Brain microvascular endothelial cell (primary cell): ENCODE measurements at regions not wholly inside any gene's neighbourhood (a gene's known extent, or its start where the extent isn't known, plus 50 kb on each side); places are given as distances from the start of the nearest gene placed in this dataset.

Experiments
- DNase-seq: peaks from one replicate; pipeline ENCODE4 v3.0.0-alpha.2; 2020
- H3K27ac ChIP-seq: fragments of 250-450 bp; sonication (Bioruptor Pico); 2 replicates; pipeline ENCODE4 v1.5.1; 2020; ENCODE audit warnings: mild to moderate bottlenecking, moderate library complexity
- H3K27me3 ChIP-seq: fragments of 250-450 bp; sonication (Bioruptor Pico); replicated peaks from 2 replicates; pipeline ENCODE4 v1.5.1; 2020; ENCODE audit warnings: mild to moderate bottlenecking
- H3K36me3 ChIP-seq: fragments of 250-450 bp; sonication (Bioruptor Pico); replicated peaks from 2 replicates; pipeline ENCODE4 v1.5.1; 2020; ENCODE audit warnings: mild to moderate bottlenecking
- H3K4me3 ChIP-seq: 2 replicates; pipeline ENCODE4 v1.5.1; 2011; ENCODE audit warnings: low read depth, mild to moderate bottlenecking, control low read depth, low read length, moderate library complexity
- in situ Hi-C: cut with HindIII; loops from 2 replicates; pipeline ENCODE4 v1.10.0; 2017; ENCODE audit warnings: low sequenced_read_pairs, low pct_ligation_motif_present
- TF ChIP-seq, protein P1 (sequence below): IDR thresholded peaks from 2 replicates; pipeline ENCODE4 v1.5.1; 2011; ENCODE audit warnings: low read depth, mild to moderate bottlenecking, moderate library complexity, low read length, control low read depth, inconsistent platforms; ENCODE audit errors: missing control alignments

- peak; percentile 12 for DNase-seq
- in situ Hi-C loops: no loop called here
- no peaks in the 10 kb centered on the region for H3K36me3 ChIP-seq
Measured at GRCh38 chr20:51884561-51884960, 82.2 kb upstream of the SALL4 start.

GRCh38 chr20:51880188-51880587 lies 77.9 kb upstream of the SALL4 start:
- Histone ChIP-seq H3K27me3 (no peaks in the 10 kb centered on the region), H3K27ac (no peak overlapping the region), H3K36me3 (no peaks in the 10 kb centered on the region), H3K4me3 (no peak overlapping the region)
- TF ChIP-seq, protein P1, sequence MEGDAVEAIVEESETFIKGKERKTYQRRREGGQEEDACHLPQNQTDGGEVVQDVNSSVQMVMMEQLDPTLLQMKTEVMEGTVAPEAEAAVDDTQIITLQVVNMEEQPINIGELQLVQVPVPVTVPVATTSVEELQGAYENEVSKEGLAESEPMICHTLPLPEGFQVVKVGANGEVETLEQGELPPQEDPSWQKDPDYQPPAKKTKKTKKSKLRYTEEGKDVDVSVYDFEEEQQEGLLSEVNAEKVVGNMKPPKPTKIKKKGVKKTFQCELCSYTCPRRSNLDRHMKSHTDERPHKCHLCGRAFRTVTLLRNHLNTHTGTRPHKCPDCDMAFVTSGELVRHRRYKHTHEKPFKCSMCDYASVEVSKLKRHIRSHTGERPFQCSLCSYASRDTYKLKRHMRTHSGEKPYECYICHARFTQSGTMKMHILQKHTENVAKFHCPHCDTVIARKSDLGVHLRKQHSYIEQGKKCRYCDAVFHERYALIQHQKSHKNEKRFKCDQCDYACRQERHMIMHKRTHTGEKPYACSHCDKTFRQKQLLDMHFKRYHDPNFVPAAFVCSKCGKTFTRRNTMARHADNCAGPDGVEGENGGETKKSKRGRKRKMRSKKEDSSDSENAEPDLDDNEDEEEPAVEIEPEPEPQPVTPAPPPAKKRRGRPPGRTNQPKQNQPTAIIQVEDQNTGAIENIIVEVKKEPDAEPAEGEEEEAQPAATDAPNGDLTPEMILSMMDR: no peak
- DNase-seq: no peak
- in situ Hi-C loops: no loop called here

More at GRCh38 chr20:51884561-51884960, 82.2 kb upstream of the SALL4 start:
- no peak overlapping the region for H3K27ac ChIP-seq
- TF ChIP-seq, protein P1: no peak
- no peak overlapping the region for H3K4me3 ChIP-seq
- no peaks in the 10 kb centered on the region for H3K27me3 ChIP-seq

GRCh38 chr20:51876313-51876940 lies 74.1 kb upstream of the SALL4 start:
- DNase-seq: no peak
- H3K4me3 ChIP-seq: no peak overlapping the region
- TF ChIP-seq, protein P1: no peak
- H3K36me3 ChIP-seq: no peaks in the 10 kb centered on the region
- in situ Hi-C loops: no loop called here
- H3K27me3 ChIP-seq: no peaks in the 10 kb centered on the region
- no peak overlapping the region for H3K27ac ChIP-seq

DNA sequence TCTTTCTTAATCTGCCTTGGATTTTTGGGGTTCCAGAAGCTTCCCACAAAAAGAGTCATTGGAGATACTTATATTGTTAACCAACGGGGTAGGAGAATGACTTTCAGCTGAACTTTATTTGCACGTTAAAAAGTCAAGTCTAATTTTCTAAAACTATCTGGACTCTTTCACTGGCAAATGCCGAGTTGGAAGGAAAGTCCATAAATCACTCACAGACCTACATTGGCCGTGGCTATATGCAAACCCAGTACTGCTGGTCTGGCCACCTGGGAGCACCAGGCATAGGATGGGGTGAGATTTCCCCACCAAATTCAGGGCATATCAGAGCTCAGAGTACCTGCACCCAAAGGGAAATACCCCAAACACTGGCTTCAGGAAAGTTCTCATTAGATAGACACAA lies 71.3 kb upstream of the SALL4 start:
- Histone ChIP-seq H3K27me3 (no peaks in the 10 kb centered on the region), H3K36me3 (no peaks in the 10 kb centered on the region), H3K27ac (no peak overlapping the region), H3K4me3 (no peak overlapping the region)
- TF ChIP-seq, protein P1: no peak
- DNase-seq: no peak
- in situ Hi-C loops: no loop called here

GRCh38 chr20:51871943-51872342 lies 69.6 kb upstream of the SALL4 start:
- no peak overlapping the region for H3K27ac ChIP-seq
- TF ChIP-seq, protein P1: no peak
- no peaks in the 10 kb centered on the region for H3K36me3 ChIP-seq
- H3K27me3 ChIP-seq: no peaks in the 10 kb centered on the region
- in situ Hi-C loops: no loop called here
- no peak overlapping the region for H3K4me3 ChIP-seq
- DNase-seq: no peak

GRCh38 chr20:51869002-51869401 lies 66.7 kb upstream of the SALL4 start:
- no peak for DNase-seq
- no peak overlapping the region for H3K27ac ChIP-seq
- no peak overlapping the region for H3K4me3 ChIP-seq
- in situ Hi-C loops: no loop called here
- TF ChIP-seq, protein P1: no peak
- H3K36me3 ChIP-seq: no peaks in the 10 kb centered on the region
- H3K27me3 ChIP-seq: no peaks in the 10 kb centered on the region
